OCI-LY1 (cell line): ENCODE measurements at regions not wholly inside any gene's neighbourhood (a gene's known extent, or its start where the extent isn't known, plus 50 kb on each side); places are given as distances from the start of the nearest gene placed in this dataset.

Source experiments
- CTCF ChIP-seq: fragments of 200-600 bp; sonication (generic), shearing (Covaris generic); IDR thresholded peaks from 2 replicates; pipeline ENCODE4 v1.5.1; 2017; ENCODE audit warnings: mild to moderate bottlenecking, antibody characterized with exemption, low read length, moderate library complexity, mixed read lengths
- EZH2 ChIP-seq: fragments of 200-600 bp; sonication (generic), shearing (Covaris generic); IDR thresholded peaks from 2 replicates; pipeline ENCODE4 v1.8.0; 2017; ENCODE audit warnings: borderline replicate concordance, mixed run types, mild to moderate bottlenecking, antibody characterized with exemption, low read length, moderate library complexity, mixed read lengths

- TF ChIP-seq CTCF (no peak), EZH2 (no peak)
These were observed 406.9 kb upstream of the NMUR2 start for GRCh38 chr5:152811988-152812387.
